ENCODE measurements at regions not wholly inside any gene's neighbourhood (a gene's known extent, or its start where the extent isn't known, plus 50 kb on each side); places are given as distances from the start of the nearest gene placed in this dataset.

DNA sequence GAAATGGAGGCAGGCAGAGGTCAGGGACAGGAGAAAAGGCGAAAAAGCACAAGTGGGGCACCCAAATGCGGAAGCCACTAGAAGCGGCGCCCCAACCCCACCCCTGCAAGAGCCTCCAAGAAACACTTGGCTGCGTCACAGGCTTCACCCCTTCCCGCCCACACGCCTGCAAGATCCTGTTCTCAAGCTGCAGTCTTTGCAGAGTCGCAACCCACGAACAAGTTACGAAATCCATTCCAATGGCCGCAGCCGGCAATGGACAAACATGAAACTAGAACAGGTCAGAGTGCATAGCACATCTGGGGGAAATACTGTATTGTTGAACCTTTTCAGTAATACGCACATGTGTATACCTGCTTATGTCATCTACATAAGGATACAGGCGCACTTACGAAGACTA is 103.6 kb downstream of the PSMG1 start:
- TF ChIP-seq POLR2AphosphoS5 (IDR thresholded peaks at IDR 0.05) (peak in 1 of 3 donors; percentile 16), POLR2A (IDR thresholded peaks at IDR 0.05) (no peak), EP300 (IDR thresholded peaks at IDR 0.05; ENCODE audit: low read depth) (no peak)
- TF ChIP-seq, protein P1, sequence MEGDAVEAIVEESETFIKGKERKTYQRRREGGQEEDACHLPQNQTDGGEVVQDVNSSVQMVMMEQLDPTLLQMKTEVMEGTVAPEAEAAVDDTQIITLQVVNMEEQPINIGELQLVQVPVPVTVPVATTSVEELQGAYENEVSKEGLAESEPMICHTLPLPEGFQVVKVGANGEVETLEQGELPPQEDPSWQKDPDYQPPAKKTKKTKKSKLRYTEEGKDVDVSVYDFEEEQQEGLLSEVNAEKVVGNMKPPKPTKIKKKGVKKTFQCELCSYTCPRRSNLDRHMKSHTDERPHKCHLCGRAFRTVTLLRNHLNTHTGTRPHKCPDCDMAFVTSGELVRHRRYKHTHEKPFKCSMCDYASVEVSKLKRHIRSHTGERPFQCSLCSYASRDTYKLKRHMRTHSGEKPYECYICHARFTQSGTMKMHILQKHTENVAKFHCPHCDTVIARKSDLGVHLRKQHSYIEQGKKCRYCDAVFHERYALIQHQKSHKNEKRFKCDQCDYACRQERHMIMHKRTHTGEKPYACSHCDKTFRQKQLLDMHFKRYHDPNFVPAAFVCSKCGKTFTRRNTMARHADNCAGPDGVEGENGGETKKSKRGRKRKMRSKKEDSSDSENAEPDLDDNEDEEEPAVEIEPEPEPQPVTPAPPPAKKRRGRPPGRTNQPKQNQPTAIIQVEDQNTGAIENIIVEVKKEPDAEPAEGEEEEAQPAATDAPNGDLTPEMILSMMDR (IDR thresholded peaks at IDR 0.05): no peak
- no peak overlapping the region for H3K4me3 ChIP-seq
- WGBS, 2 donors (ENCODE audit: low coverage in 1 of 2): 50 to 78% methylated on average over 1 to 15 of the region's 15 CpGs
- peak overlapping the region; percentile 40 to 70 (median 44) for H3K27ac ChIP-seq
- peak; percentile 63 for DNase-seq
- no peaks in the 10 kb centered on the region for H3K9me3 ChIP-seq
- no peaks in the 10 kb centered on the region for H3K36me3 ChIP-seq
- no peaks in the 10 kb centered on the region for H3K27me3 ChIP-seq
- peaks cover 0 to 25% (median 17%) of the 10 kb centered on the region in 4 donors for H3K4me1 ChIP-seq
- in situ Hi-C loops (cut with MboI; ENCODE audit: low pct_ligation_motif_present in 1 of 4, low pct_unique_long_range_greater_than_20kb in 1 of 4, low sequenced_read_pairs in 3 of 4) (no loop called here), intact Hi-C loops (cut with DNase I; ENCODE audit: low total_unique reads) (no loop called here)

DNA sequence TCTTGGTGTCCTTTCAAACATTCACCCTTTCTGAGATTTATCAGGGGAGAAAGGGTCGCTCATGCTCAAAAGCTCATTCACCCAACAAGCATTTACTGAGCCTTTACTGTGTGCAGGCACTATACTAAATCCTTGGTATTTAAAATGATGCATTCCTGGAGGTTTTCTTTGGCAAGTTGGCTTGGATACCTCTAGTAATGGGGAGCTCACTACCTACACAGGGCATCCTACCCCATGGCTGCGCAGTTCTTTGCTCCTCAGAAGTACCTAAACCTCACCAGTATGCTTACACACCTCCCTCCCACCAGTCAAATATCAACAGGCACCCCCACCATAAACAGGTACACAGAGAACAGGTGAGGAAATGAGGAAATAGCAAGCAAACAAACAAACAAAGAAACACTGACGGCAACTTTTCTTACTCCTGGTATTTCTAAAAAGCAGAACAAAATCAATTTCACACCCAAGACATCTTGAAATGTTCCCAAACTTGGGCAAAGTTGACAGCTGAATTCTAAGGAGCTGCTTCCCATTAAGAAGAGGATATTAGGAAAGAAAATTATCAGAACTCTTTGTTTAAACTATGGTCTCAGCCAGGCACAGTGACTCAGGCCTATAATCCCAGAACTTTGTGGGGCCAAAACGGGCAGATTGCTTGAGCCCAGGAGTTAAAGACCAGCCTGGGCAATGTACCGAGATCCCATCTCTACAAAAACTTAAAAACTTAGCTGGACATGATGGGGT is 104.8 kb downstream of the PSMG1 start:
- no peak overlapping the region for H3K4me3 ChIP-seq
- TF ChIP-seq POLR2AphosphoS5 (IDR thresholded peaks at IDR 0.05): no peak
- TF ChIP-seq POLR2A (IDR thresholded peaks at IDR 0.05): no peak
- 66 to 79% methylated on average over 3 to 5 of the region's 5 CpGs for WGBS, 2 donors (ENCODE audit: low coverage in 1 of 2)
- no peak for DNase-seq
- H3K27me3 ChIP-seq: no peaks in the 10 kb centered on the region
- H3K9me3 ChIP-seq: no peaks in the 10 kb centered on the region
- in situ Hi-C loops (cut with MboI; ENCODE audit: low pct_ligation_motif_present in 1 of 4, low pct_unique_long_range_greater_than_20kb in 1 of 4, low sequenced_read_pairs in 3 of 4): no loop called here
- intact Hi-C loops (cut with DNase I; ENCODE audit: low total_unique reads): no loop called here
- peak overlapping the region; percentile 40 to 47 (median 42) for H3K27ac ChIP-seq
- no peaks in the 10 kb centered on the region for H3K36me3 ChIP-seq
- H3K4me1 ChIP-seq: peaks cover 0 to 19% (median 13%) of the 10 kb centered on the region in 4 donors

DNA sequence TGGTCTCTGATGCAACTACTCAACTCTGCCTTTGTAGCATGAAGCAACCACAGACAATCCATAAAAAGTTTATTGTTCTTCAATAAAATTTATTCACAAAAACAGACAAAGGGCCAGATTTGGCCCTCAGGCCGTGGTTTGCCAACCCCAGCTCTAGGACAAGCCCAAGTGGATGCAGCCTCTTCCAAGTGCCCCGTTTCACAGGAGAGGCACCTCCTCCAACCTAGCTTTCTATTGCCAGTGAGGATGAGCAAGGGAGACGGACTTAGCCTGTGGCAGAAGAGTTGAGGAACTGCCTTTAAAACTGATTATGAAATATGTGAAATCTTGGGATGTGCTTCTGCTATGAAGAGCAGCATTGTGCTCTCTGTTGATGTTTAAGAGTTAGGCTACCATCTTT is 105.4 kb downstream of the PSMG1 start:
- no peaks in the 10 kb centered on the region for H3K36me3 ChIP-seq
- WGBS, 2 donors (ENCODE audit: low coverage in 1 of 2): 41% methylated on average over 3 of the region's 3 CpGs; no CpG with 5 or more reads in 1 of the 2 donors
- no peak for DNase-seq
- TF ChIP-seq POLR2A (IDR thresholded peaks at IDR 0.05) (no peak), EP300 (IDR thresholded peaks at IDR 0.05; ENCODE audit: low read depth) (no peak), POLR2AphosphoS5 (IDR thresholded peaks at IDR 0.05) (no peak)
- TF ChIP-seq, protein P1 (IDR thresholded peaks at IDR 0.05): no peak
- no peaks in the 10 kb centered on the region for H3K27me3 ChIP-seq
- in situ Hi-C loops (cut with MboI; ENCODE audit: low pct_ligation_motif_present in 1 of 4, low pct_unique_long_range_greater_than_20kb in 1 of 4, low sequenced_read_pairs in 3 of 4) (no loop called here), intact Hi-C loops (cut with DNase I; ENCODE audit: low total_unique reads) (no loop called here)
- H3K27ac ChIP-seq: peak overlapping the region; percentile 40 to 47 (median 42)
- H3K4me3 ChIP-seq: no peak overlapping the region
- peaks cover 0 to 13% (median 7%) of the 10 kb centered on the region in 4 donors for H3K4me1 ChIP-seq
- H3K9me3 ChIP-seq: no peaks in the 10 kb centered on the region

DNA sequence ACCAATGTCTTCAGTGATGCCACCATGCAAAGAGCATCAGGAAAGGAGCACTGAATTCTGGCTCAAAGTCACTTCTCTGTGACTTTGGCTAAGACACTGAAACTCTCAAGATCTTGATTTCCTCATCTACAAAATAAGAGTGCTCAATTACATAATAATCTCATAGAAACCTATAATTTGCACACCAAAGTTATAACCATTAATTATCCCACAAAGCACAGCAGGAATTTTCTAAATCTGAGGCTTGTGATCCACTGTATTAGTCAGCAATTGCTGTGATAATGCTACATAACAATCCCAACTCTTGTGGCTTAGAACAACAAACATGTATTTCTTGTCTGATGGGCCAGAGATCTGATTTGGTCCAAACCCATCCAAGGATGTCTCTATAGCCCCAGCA is 108.7 kb downstream of the PSMG1 start:
- Histone ChIP-seq H3K27ac (no peak overlapping the region), H3K36me3 (no peaks in the 10 kb centered on the region), H3K27me3 (no peaks in the 10 kb centered on the region), H3K9me3 (no peaks in the 10 kb centered on the region), H3K4me1 (no peaks in the 10 kb centered on the region), H3K4me3 (no peak overlapping the region)
- no peak for DNase-seq
- intact Hi-C loops (cut with DNase I; ENCODE audit: low total_unique reads) (no loop called here), in situ Hi-C loops (cut with MboI; ENCODE audit: low pct_ligation_motif_present in 1 of 4, low pct_unique_long_range_greater_than_20kb in 1 of 4, low sequenced_read_pairs in 3 of 4) (no loop called here)
- TF ChIP-seq EP300 (IDR thresholded peaks at IDR 0.05; ENCODE audit: low read depth) (no peak), POLR2A (IDR thresholded peaks at IDR 0.05) (no peak)
- TF ChIP-seq, protein P1 (IDR thresholded peaks at IDR 0.05): no peak

DNA sequence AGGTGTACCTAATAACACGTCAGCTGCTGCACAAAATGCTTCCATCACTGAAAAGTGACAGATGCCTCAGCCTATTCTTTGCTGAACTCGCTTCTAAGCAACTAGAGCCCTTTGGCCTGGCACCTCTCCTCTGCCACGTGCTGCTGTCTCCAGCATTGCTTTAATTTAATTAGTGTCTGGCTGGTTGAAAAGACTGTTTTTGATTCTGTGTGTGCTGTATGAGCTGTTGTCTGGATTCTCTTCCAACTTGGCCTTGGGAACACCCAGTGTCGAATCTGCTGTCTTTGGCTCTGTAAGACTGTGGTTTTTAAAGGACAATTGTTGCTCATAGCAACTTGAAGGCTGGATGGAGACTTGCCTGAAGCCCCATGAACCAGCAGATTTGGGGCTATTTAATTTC is 109.5 kb downstream of the PSMG1 start:
- Histone ChIP-seq H3K4me1 (no peaks in the 10 kb centered on the region), H3K27ac (peak overlapping the region in 1 of 4 donors; percentile 27), H3K9me3 (no peaks in the 10 kb centered on the region), H3K4me3 (no peak overlapping the region), H3K36me3 (no peaks in the 10 kb centered on the region), H3K27me3 (no peaks in the 10 kb centered on the region)
- 70 to 72% methylated on average over 2 to 4 of the region's 4 CpGs for WGBS, 2 donors (ENCODE audit: low coverage in 1 of 2)
- in situ Hi-C loops (cut with MboI; ENCODE audit: low pct_ligation_motif_present in 1 of 4, low pct_unique_long_range_greater_than_20kb in 1 of 4, low sequenced_read_pairs in 3 of 4) (no loop called here), intact Hi-C loops (cut with DNase I; ENCODE audit: low total_unique reads) (no loop called here)
- TF ChIP-seq POLR2AphosphoS5 (IDR thresholded peaks at IDR 0.05) (no peak), POLR2A (IDR thresholded peaks at IDR 0.05) (no peak), EP300 (IDR thresholded peaks at IDR 0.05; ENCODE audit: low read depth) (no peak)
- TF ChIP-seq, protein P1 (IDR thresholded peaks at IDR 0.05): no peak
- no peak for DNase-seq
